H1 (cell line): ENCODE measurements at regions not wholly inside any gene's neighbourhood (a gene's known extent, or its start where the extent isn't known, plus 50 kb on each side); places are given as distances from the start of the nearest gene placed in this dataset.

Experiments used
- CTCF ChIA-PET: fragments of 300-600 bp; sonication (Branson Sonifier 250); formaldehyde crosslinking; loops from one replicate; lab custom pipeline; 2021; ENCODE audit not compliant: partially characterized antibody; lab: Charles Lee
- POLR2A ChIA-PET: fragments of 300-600 bp; sonication (Branson Sonifier 250); formaldehyde crosslinking; loops from one replicate; lab custom pipeline; 2021; ENCODE audit warnings: inconsistent platforms; ENCODE audit not compliant: partially characterized antibody; lab: Charles Lee
- DNase-seq, 2 experiments: peaks; one replicate each; pipeline versions ENCODE4 v3.0.0 to v3.0.0-alpha.2; 2010 to 2022; ENCODE audit warnings: low spot score in 2 of 2, low read depth in 1 of 2, mixed read lengths in 1 of 2
- FAIRE-seq: peaks from 2 replicates; lab custom pipeline; 2011; peaks lifted over from hg19 to GRCh38; lab: Jason Lieb, UNC
- H2AFZ ChIP-seq: 2 replicates; pipeline ENCODE4 v1.8.1; 2012; ENCODE audit warnings: low read length, inconsistent platforms
- H2AK5ac ChIP-seq: 2 replicates; pipeline ENCODE4 v1.6.1; 2013; ENCODE audit warnings: low read depth, low read length
- H2BK120ac ChIP-seq: replicated peaks from 2 replicates; pipeline ENCODE3; 2013; ENCODE audit warnings: low read depth, low read length, inconsistent platforms
- H2BK12ac ChIP-seq: 2 replicates; pipeline ENCODE4 v1.6.1; 2013; ENCODE audit warnings: low read depth, low read length
- H2BK15ac ChIP-seq: 2 replicates; pipeline ENCODE4 v1.6.1; 2013; ENCODE audit warnings: low read length
- H2BK20ac ChIP-seq: 2 replicates; pipeline ENCODE4 v1.6.1; 2013; ENCODE audit warnings: low read length
- H2BK5ac ChIP-seq: 2 replicates; pipeline ENCODE4 v1.6.1; 2013; ENCODE audit warnings: low read depth, low read length
- H3K14ac ChIP-seq: 2 replicates; pipeline ENCODE4 v1.6.1; 2013; ENCODE audit warnings: inconsistent platforms; ENCODE audit not compliant: insufficient read length
- H3K18ac ChIP-seq: 2 replicates; pipeline ENCODE4 v1.6.1; 2013; ENCODE audit warnings: low read length; ENCODE audit errors: extremely low read depth
- H3K23ac ChIP-seq: 2 replicates; pipeline ENCODE4 v1.6.1; 2013; ENCODE audit warnings: inconsistent platforms; ENCODE audit not compliant: insufficient read length
- H3K23me2 ChIP-seq: 2 replicates; pipeline ENCODE4 v1.6.1; 2013; ENCODE audit warnings: low read depth, low read length
- H3K27ac ChIP-seq: 2 replicates; pipeline ENCODE4 v1.6.1; 2011; ENCODE audit warnings: low read depth, low read length, inconsistent platforms
- H3K27me3 ChIP-seq, 4 experiments: replicated peaks in 1 of 4; 1 replicate in 1 of 4; 2 replicates in 3 of 4; pipeline versions ENCODE4 v1.6.1 to v1.8.1; 2011 to 2013; ENCODE audit warnings: low read length in 3 of 4, mild to moderate bottlenecking in 3 of 4, inconsistent platforms in 2 of 4, mixed read lengths in 2 of 4, moderate library complexity in 1 of 4; ENCODE audit not compliant: control insufficient read depth in 3 of 4, insufficient read depth in 3 of 4; ENCODE audit errors: extremely low read depth in 1 of 4
- H3K36me3 ChIP-seq, 4 experiments: 2 replicates each; pipeline versions ENCODE4 v1.6.1 to v1.8.1; 2011 to 2013; ENCODE audit warnings: mild to moderate bottlenecking in 4 of 4, low read length in 3 of 4, moderate library complexity in 2 of 4, control low read depth in 1 of 4, inconsistent platforms in 1 of 4; ENCODE audit not compliant: insufficient read depth in 4 of 4, control insufficient read depth in 2 of 4
- H3K4ac ChIP-seq: replicated peaks from 2 replicates; pipeline ENCODE3; 2013; ENCODE audit warnings: low read length, low read depth, mixed read lengths, inconsistent platforms; ENCODE audit not compliant: insufficient read length
- H3K4me1 ChIP-seq, 4 experiments: replicated peaks in 1 of 4; 1 replicate in 1 of 4; 2 replicates in 3 of 4; pipeline versions ENCODE4 v1.6.1 to v1.8.1; 2011 to 2013; ENCODE audit warnings: low read length in 3 of 4, inconsistent platforms in 2 of 4, mixed read lengths in 1 of 4; ENCODE audit not compliant: insufficient read depth in 4 of 4, control insufficient read depth in 3 of 4
- H3K4me2 ChIP-seq, 2 experiments: 2 replicates each; pipeline versions ENCODE4 v1.6.1 to v1.8.1; 2011 to 2013; ENCODE audit warnings: low read depth in 2 of 2, low read length in 2 of 2, control low read depth in 1 of 2, inconsistent platforms in 1 of 2, mild to moderate bottlenecking in 1 of 2; ENCODE audit not compliant: insufficient read depth in 1 of 2
- H3K4me3 ChIP-seq, 4 experiments: fragments of 200-600, 300-600 bp in 1 of 4; sonication (generic), shearing (Covaris generic), sonication (Bioruptor Twin) in 1 of 4; 2 replicates each; pipeline versions ENCODE4 v1.5.1 to v1.8.1; 2011 to 2016; ENCODE audit warnings: low read length in 4 of 4, low read depth in 3 of 4, control low read depth in 2 of 4, inconsistent platforms in 2 of 4, mild to moderate bottlenecking in 2 of 4, mixed read lengths in 1 of 4, moderate library complexity in 1 of 4; ENCODE audit not compliant: insufficient read depth in 2 of 4; ENCODE audit errors: extremely low read depth in 1 of 4
- H3K56ac ChIP-seq: replicated peaks from 2 replicates; pipeline ENCODE3; 2013; ENCODE audit warnings: low read depth, mild to moderate bottlenecking, mixed read lengths, low read length, inconsistent platforms; ENCODE audit not compliant: insufficient read length
- H3K79me1 ChIP-seq: 2 replicates; pipeline ENCODE4 v1.6.1; 2013; ENCODE audit warnings: low read depth, low read length, control low read depth
- H3K79me2 ChIP-seq, 2 experiments: 2 replicates each; pipeline versions ENCODE4 v1.6.1 to v1.8.1; 2012 to 2013; ENCODE audit warnings: low read length in 2 of 2, mild to moderate bottlenecking in 2 of 2, inconsistent platforms in 1 of 2; ENCODE audit not compliant: insufficient read depth in 2 of 2, control insufficient read depth in 1 of 2
- H3K9ac ChIP-seq, 4 experiments: replicated peaks in 1 of 4; 1 replicate in 1 of 4; 2 replicates in 3 of 4; pipeline versions ENCODE4 v1.6.1 to v1.8.1; 2011 to 2013; ENCODE audit warnings: low read depth in 3 of 4, low read length in 3 of 4, control low read depth in 2 of 4, mild to moderate bottlenecking in 2 of 4, moderate library complexity in 2 of 4, inconsistent platforms in 1 of 4; ENCODE audit errors: extremely low read depth in 1 of 4
- H3K9me3 ChIP-seq, 2 experiments: 2 replicates each; pipeline versions ENCODE4 v1.6.1 to v1.8.1; 2012 to 2013; ENCODE audit warnings: mild to moderate bottlenecking in 2 of 2, moderate library complexity in 2 of 2, control low read depth in 1 of 2, inconsistent platforms in 1 of 2, low read depth in 1 of 2, low read length in 1 of 2, mixed read lengths in 1 of 2; ENCODE audit not compliant: insufficient read depth in 2 of 2
- H4K20me1 ChIP-seq, 2 experiments: replicated peaks in 1 of 2; 2 replicates each; pipeline versions ENCODE3 to v1.8.1; 2011 to 2013; ENCODE audit warnings: inconsistent platforms in 2 of 2, low read length in 2 of 2, mild to moderate bottlenecking in 1 of 2; ENCODE audit not compliant: insufficient read depth in 2 of 2, control insufficient read depth in 1 of 2
- H4K5ac ChIP-seq: 2 replicates; pipeline ENCODE4 v1.6.1; 2013; ENCODE audit warnings: low read length, low read depth, mixed read lengths, inconsistent platforms; ENCODE audit not compliant: insufficient read length
- H4K8ac ChIP-seq: 2 replicates; pipeline ENCODE4 v1.8.0; 2013; ENCODE audit warnings: mild to moderate bottlenecking, moderate library complexity, low read length, inconsistent platforms; ENCODE audit not compliant: insufficient read depth; ENCODE audit errors: extremely low read depth
- H4K91ac ChIP-seq: replicated peaks from 2 replicates; pipeline ENCODE3; 2013; ENCODE audit warnings: low read length, mixed read lengths, inconsistent platforms; ENCODE audit not compliant: insufficient read length
- CEBPB ChIP-seq: IDR thresholded peaks from 2 replicates; pipeline ENCODE4 v1.6.1; 2012; ENCODE audit warnings: low read depth, low read length
- CTCF ChIP-seq, 3 experiments: IDR thresholded peaks; 1 replicate in 2 of 3; 2 replicates in 1 of 3; pipeline versions ENCODE4 v1.5.1 to v1.6.1; 2011; ENCODE audit warnings: low read length in 3 of 3, mild to moderate bottlenecking in 3 of 3, inconsistent platforms in 2 of 3, low read depth in 1 of 3, moderate library complexity in 1 of 3; ENCODE audit not compliant: insufficient read depth in 1 of 3; ENCODE audit errors: control extremely low read depth in 1 of 3
- MAFK ChIP-seq: IDR thresholded peaks from 2 replicates; pipeline ENCODE4 v1.6.1; 2012; ENCODE audit warnings: low read depth, mild to moderate bottlenecking, improper control_type of control experiment, low read length
- SIN3A ChIP-seq, 2 experiments: IDR thresholded peaks in 1 of 2; conservative IDR thresholded peaks in 1 of 2; 2 replicates each; pipeline ENCODE4 v1.6.1; 2011 to 2012; ENCODE audit warnings: low read length in 2 of 2, improper control_type of control experiment in 1 of 2, low read depth in 1 of 2, mild to moderate bottlenecking in 1 of 2
- WGBS, 2 experiments: shearing (Covaris generic) in 1 of 2; methylation state at CpG; one replicate each; pipeline versions ENCODE4 v1.1.6 to v1.1.7; 2013 to 2015; ENCODE audit warnings: low lambda C conversion rate in 2 of 2, mixed read lengths in 2 of 2, inconsistent platforms in 1 of 2, low coverage in 1 of 2, missing lambda C conversion rate in 1 of 2; ENCODE audit not compliant: insufficient replicate concordance in 2 of 2, insufficient coverage in 1 of 2, insufficient read length in 1 of 2; ENCODE audit errors: extremely low coverage in 1 of 2, missing lambda C conversion rate in 1 of 2; 5-methylcytosine and 5-hydroxymethylcytosine counted together

- FAIRE-seq (no peak), DNase-seq (no peak)
- no peaks in the 10 kb centered on the region for H3K9me3 ChIP-seq
- H3K79me1 ChIP-seq = no peaks in the 10 kb centered on the region
- CTCF ChIA-PET = no interaction called here
- no peak overlapping the region for H2BK5ac ChIP-seq
- no peak overlapping the region for H3K27ac ChIP-seq
- H4K91ac ChIP-seq = no peak overlapping the region
- H3K4me3 ChIP-seq = no peak overlapping the region
- no peak overlapping the region for H2BK120ac ChIP-seq
- no peaks in the 10 kb centered on the region for H3K27me3 ChIP-seq
- TF ChIP-seq CEBPB = no peak
- TF ChIP-seq CTCF (IDR thresholded peaks at IDR 0.05; ENCODE audit: control extremely low read depth in 1 of 3, insufficient read depth in 1 of 3, low read depth in 1 of 3, low read length in 3 of 3) = no peak
- no peak for TF ChIP-seq MAFK
- TF ChIP-seq SIN3A (conservative IDR thresholded peaks at IDR 0.05 in 1 of 2, IDR thresholded peaks at IDR 0.05 in 1 of 2; ENCODE audit: low read depth in 1 of 2, low read length in 2 of 2) = no peak
- POLR2A ChIA-PET = no interaction called here
- no peak overlapping the region for H2AK5ac ChIP-seq
- no peaks in the 10 kb centered on the region for H4K20me1 ChIP-seq
- H3K23me2 ChIP-seq = no peaks in the 10 kb centered on the region
- H3K9ac ChIP-seq = no peak overlapping the region
- H2BK12ac ChIP-seq = no peak overlapping the region
- H4K5ac ChIP-seq = no peak overlapping the region
- H4K8ac ChIP-seq = no peak overlapping the region
- no peak overlapping the region for H2BK15ac ChIP-seq
- H3K18ac ChIP-seq = no peak overlapping the region
- peak overlapping the region; percentile 39; the same call in 1 of the 2 replicates for H2AFZ ChIP-seq
- WGBS, 2 experiments = 91% methylated on average over 4 of the region's 4 CpGs; no CpG with 5 or more reads in 1 of the 2 experiments
- no peak overlapping the region for H3K56ac ChIP-seq
- H3K36me3 ChIP-seq = no peaks in the 10 kb centered on the region
- H3K4me1 ChIP-seq = no peaks in the 10 kb centered on the region
- H3K23ac ChIP-seq = no peak overlapping the region
- H2BK20ac ChIP-seq = no peak overlapping the region
- H3K14ac ChIP-seq = no peak overlapping the region
- no peak overlapping the region for H3K4me2 ChIP-seq
- no peak overlapping the region for H3K4ac ChIP-seq
- H3K79me2 ChIP-seq = no peaks in the 10 kb centered on the region
These were observed 664.0 kb upstream of the HS6ST1 start for GRCh38 chr2:128982670-128983069.
